Liver (tissue), 8 donors: ENCODE measurements at regions not wholly inside any gene's neighbourhood (a gene's known extent, or its start where the extent isn't known, plus 50 kb on each side); places are given as distances from the start of the nearest gene placed in this dataset.

Experiments
- DNase-seq: peaks from one replicate; pipeline ENCODE4 v3.0.0-alpha.2; 2017; ENCODE audit warnings: low spot score
- H3K27ac ChIP-seq, 2 donors: one replicate each; pipeline ENCODE4 v1.7.0; 2013; ENCODE audit warnings: inconsistent platforms in 2 of 2, low read length in 2 of 2, control low read depth in 1 of 2, low read depth in 1 of 2, mild to moderate bottlenecking in 1 of 2
- H3K27me3 ChIP-seq, 4 donors: one replicate each; pipeline versions ENCODE4 v1.6.1 to v1.7.0; 2013; ENCODE audit warnings: low read length in 3 of 4, inconsistent platforms in 1 of 4, mild to moderate bottlenecking in 1 of 4, moderate library complexity in 1 of 4; ENCODE audit not compliant: control insufficient read depth in 4 of 4, insufficient read depth in 4 of 4
- H3K36me3 ChIP-seq, 4 donors: one replicate each; pipeline versions ENCODE4 v1.6.1 to v1.7.0; 2013; ENCODE audit warnings: low read length in 3 of 4, mild to moderate bottlenecking in 3 of 4, low read depth in 1 of 4, moderate library complexity in 1 of 4; ENCODE audit not compliant: control insufficient read depth in 4 of 4, insufficient read depth in 3 of 4
- H3K4me1 ChIP-seq, 4 donors: one replicate each; pipeline versions ENCODE4 v1.6.1 to v1.7.0; 2013; ENCODE audit warnings: low read length in 3 of 4, mild to moderate bottlenecking in 3 of 4, moderate library complexity in 1 of 4; ENCODE audit not compliant: control insufficient read depth in 4 of 4, insufficient read depth in 4 of 4
- H3K4me3 ChIP-seq, 3 donors: one replicate each; pipeline versions ENCODE4 v1.6.1 to v1.7.0; 2013; ENCODE audit warnings: low read length in 3 of 3, control low read depth in 1 of 3, low read depth in 1 of 3, mild to moderate bottlenecking in 1 of 3
- H3K9ac ChIP-seq, 2 donors: one replicate each; pipeline ENCODE4 v1.7.0; 2013; ENCODE audit warnings: low read length in 2 of 2, mild to moderate bottlenecking in 2 of 2, moderate library complexity in 2 of 2, control low read depth in 1 of 2, low read depth in 1 of 2
- H3K9me3 ChIP-seq, 4 donors: one replicate each; pipeline versions ENCODE4 v1.6.1 to v1.7.0; 2013; ENCODE audit warnings: low read length in 3 of 4; ENCODE audit not compliant: control insufficient read depth in 4 of 4
- FOXA1 ChIP-seq: IDR thresholded peaks from 2 replicates; pipeline ENCODE4 v1.6.1; 2016; ENCODE audit warnings: antibody characterized with exemption
- FOXA2 ChIP-seq: IDR thresholded peaks from 2 replicates; pipeline ENCODE4 v1.6.1; 2016; ENCODE audit warnings: antibody characterized with exemption
- GABPA ChIP-seq, 2 donors: IDR thresholded peaks in 1 of 2; conservative IDR thresholded peaks in 1 of 2; 2 replicates each; pipeline ENCODE4 v1.6.1; 2016; ENCODE audit warnings: antibody characterized with exemption in 2 of 2, mild to moderate bottlenecking in 1 of 2, moderate library complexity in 1 of 2
- HNF4A ChIP-seq, 2 donors: conservative IDR thresholded peaks; 2 replicates each; pipeline ENCODE4 v1.6.1; 2016; ENCODE audit warnings: antibody characterized with exemption in 2 of 2, mild to moderate bottlenecking in 2 of 2
- HNF4G ChIP-seq: IDR thresholded peaks from 2 replicates; pipeline ENCODE4 v1.6.1; 2016; ENCODE audit warnings: antibody characterized with exemption
- JUND ChIP-seq, 2 donors: IDR thresholded peaks; 2 replicates each; pipeline ENCODE4 v1.6.1; 2016; ENCODE audit warnings: antibody characterized with exemption in 2 of 2
- NR2F2 ChIP-seq: IDR thresholded peaks from 2 replicates; pipeline ENCODE4 v1.6.1; 2016; ENCODE audit warnings: antibody characterized with exemption
- RAD21 ChIP-seq, 2 donors: IDR thresholded peaks; 2 replicates each; pipeline ENCODE4 v1.6.1; 2016; ENCODE audit warnings: antibody characterized with exemption in 2 of 2, mild to moderate bottlenecking in 2 of 2
- RXRA ChIP-seq, 2 donors: IDR thresholded peaks; 2 replicates each; pipeline ENCODE4 v1.6.1; 2017 to 2018; ENCODE audit warnings: antibody characterized with exemption in 2 of 2, mild to moderate bottlenecking in 1 of 2
- SP1 ChIP-seq: IDR thresholded peaks from 2 replicates; pipeline ENCODE4 v1.6.1; 2018; ENCODE audit warnings: antibody characterized with exemption, mild to moderate bottlenecking
- TAF1 ChIP-seq: conservative IDR thresholded peaks from 2 replicates; pipeline ENCODE4 v1.6.1; 2016; ENCODE audit warnings: antibody characterized with exemption, mild to moderate bottlenecking
- WGBS: extraction: QIAGEN DNeasy Blood & Tissue Kit; methylation state at CpG from one replicate; pipeline ENCODE4 v1.1.7; 2013; 5-methylcytosine and 5-hydroxymethylcytosine counted together
- TF ChIP-seq, protein P1 (sequence below): IDR thresholded peaks from 2 replicates; pipeline ENCODE4 v1.6.1; 2016; ENCODE audit warnings: antibody characterized with exemption
- TF ChIP-seq, protein P2 (sequence below): IDR thresholded peaks from 2 replicates; pipeline ENCODE4 v1.6.1; 2016; ENCODE audit warnings: antibody characterized with exemption
- TF ChIP-seq, protein P3 (sequence below): IDR thresholded peaks from 2 replicates; pipeline ENCODE4 v1.6.1; 2016; ENCODE audit warnings: antibody characterized with exemption
- TF ChIP-seq, protein P4 (sequence below): fragments of 150-350 bp; IDR thresholded peaks from 2 replicates; pipeline ENCODE4 v1.5.1; 2017; ENCODE audit warnings: improper control_type of control experiment, low read depth, low read length; ENCODE audit not compliant: missing input control
- donor health status: healthy.
- donor health status: healthy.
- donor health status: healthy.
- donor health status: healthy.
- donor health status: healthy.

DNA sequence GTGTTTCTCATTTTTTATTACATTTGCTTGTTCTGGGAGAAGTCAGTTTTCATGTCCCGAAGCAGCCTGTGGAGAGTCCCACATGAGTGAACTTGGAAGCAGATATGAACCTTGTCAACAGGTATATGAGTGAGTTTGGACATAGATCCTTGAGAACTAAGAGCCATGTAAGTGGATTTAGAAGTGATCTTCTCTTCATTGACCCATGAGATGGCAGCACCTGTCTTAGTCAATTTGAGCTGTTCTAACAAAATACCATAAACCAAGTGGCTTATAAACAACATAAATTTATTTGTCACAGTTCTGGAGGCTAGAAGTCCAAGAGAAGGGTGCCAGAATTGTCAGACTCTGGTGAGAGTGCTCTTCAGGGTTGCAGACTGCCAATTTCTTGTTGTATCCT lies 1043.8 kb downstream of the ADGRL3 start:
- no peaks in the 10 kb centered on the region for H3K4me1 ChIP-seq
- no peak overlapping the region for H3K9ac ChIP-seq
- no peaks in the 10 kb centered on the region for H3K27me3 ChIP-seq
- H3K9me3 ChIP-seq, result no peaks in the 10 kb centered on the region
- H3K36me3 ChIP-seq, result no peaks in the 10 kb centered on the region
- H3K4me3 ChIP-seq, result no peak overlapping the region
- no peak for TF ChIP-seq FOXA1
- 77% methylated on average over 1 of the region's 1 CpG for WGBS
- DNase-seq, result no peak
- H3K27ac ChIP-seq, result no peak overlapping the region

DNA sequence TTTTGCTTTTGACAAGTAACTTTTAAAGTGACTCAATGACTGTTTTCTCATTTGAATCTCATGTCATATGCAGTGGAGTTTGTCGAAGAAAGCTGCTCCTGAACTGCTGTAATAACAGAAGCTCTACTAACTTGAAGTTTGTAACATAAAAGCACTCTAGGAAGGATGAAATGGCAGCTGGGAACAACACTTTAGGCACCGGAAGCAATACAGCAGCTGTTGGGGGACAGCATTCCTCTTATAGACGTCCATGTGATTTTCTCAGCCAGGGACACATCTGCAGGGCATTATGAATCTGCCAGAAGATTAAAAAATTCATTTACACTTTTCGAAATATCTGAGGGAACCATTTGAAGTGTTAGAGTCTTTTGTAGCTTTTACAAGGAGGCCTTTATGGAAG lies 1035.8 kb downstream of the ADGRL3 start:
- no peak for TF ChIP-seq HNF4A (conservative IDR thresholded peaks at IDR 0.05)
- TF ChIP-seq RXRA (IDR thresholded peaks at IDR 0.05), result no peak
- no peak for TF ChIP-seq TAF1
- TF ChIP-seq, protein P1, sequence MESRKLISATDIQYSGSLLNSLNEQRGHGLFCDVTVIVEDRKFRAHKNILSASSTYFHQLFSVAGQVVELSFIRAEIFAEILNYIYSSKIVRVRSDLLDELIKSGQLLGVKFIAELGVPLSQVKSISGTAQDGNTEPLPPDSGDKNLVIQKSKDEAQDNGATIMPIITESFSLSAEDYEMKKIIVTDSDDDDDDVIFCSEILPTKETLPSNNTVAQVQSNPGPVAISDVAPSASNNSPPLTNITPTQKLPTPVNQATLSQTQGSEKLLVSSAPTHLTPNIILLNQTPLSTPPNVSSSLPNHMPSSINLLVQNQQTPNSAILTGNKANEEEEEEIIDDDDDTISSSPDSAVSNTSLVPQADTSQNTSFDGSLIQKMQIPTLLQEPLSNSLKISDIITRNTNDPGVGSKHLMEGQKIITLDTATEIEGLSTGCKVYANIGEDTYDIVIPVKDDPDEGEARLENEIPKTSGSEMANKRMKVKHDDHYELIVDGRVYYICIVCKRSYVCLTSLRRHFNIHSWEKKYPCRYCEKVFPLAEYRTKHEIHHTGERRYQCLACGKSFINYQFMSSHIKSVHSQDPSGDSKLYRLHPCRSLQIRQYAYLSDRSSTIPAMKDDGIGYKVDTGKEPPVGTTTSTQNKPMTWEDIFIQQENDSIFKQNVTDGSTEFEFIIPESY, result no peak
- peaks cover 0 to 3% (median 0%) of the 10 kb centered on the region in 4 donors for H3K27me3 ChIP-seq
- H3K9me3 ChIP-seq, result no peaks in the 10 kb centered on the region
- no peak for DNase-seq
- H3K27ac ChIP-seq, result no peak overlapping the region
- H3K4me3 ChIP-seq, result no peak overlapping the region
- H3K9ac ChIP-seq, result no peak overlapping the region
- WGBS, result 55% methylated on average over 4 of the region's 4 CpGs
- H3K4me1 ChIP-seq, result no peaks in the 10 kb centered on the region
- no peaks in the 10 kb centered on the region for H3K36me3 ChIP-seq

DNA sequence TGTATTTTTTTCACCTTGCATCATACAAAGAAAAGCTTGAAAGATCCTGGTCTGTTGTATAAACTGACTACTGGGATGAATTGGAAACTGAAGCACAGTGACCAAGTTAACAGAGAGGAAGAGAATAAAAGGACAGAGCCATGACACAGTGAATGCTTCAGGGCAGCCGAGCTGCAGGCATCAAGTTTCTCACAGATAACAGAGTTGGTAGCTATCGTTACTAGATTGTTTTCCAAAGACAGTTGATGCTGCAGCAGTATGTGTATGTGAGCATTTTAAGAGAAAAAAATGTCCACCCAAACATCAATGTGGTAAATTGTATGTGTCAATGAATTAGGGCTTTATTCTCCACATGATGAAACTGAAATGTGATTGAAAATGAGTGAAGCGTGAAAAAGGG lies 1032.7 kb downstream of the ADGRL3 start:
- no peaks in the 10 kb centered on the region for H3K36me3 ChIP-seq
- WGBS, result 50% methylated on average over 3 of the region's 3 CpGs
- no peak overlapping the region for H3K27ac ChIP-seq
- no peak overlapping the region for H3K9ac ChIP-seq
- TF ChIP-seq, protein P1, result no peak
- TF ChIP-seq JUND (IDR thresholded peaks at IDR 0.05) (no peak), TAF1 (no peak), RAD21 (IDR thresholded peaks at IDR 0.05) (no peak), FOXA1 (no peak), HNF4G (no peak), NR2F2 (no peak), GABPA (IDR thresholded peaks at IDR 0.05 in 1 of 2, conservative IDR thresholded peaks at IDR 0.05 in 1 of 2) (no peak), SP1 (no peak), RXRA (IDR thresholded peaks at IDR 0.05) (no peak), FOXA2 (no peak), HNF4A (conservative IDR thresholded peaks at IDR 0.05) (no peak)
- TF ChIP-seq, protein P2, sequence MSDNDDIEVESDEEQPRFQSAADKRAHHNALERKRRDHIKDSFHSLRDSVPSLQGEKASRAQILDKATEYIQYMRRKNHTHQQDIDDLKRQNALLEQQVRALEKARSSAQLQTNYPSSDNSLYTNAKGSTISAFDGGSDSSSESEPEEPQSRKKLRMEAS, result no peak
- TF ChIP-seq, protein P3, sequence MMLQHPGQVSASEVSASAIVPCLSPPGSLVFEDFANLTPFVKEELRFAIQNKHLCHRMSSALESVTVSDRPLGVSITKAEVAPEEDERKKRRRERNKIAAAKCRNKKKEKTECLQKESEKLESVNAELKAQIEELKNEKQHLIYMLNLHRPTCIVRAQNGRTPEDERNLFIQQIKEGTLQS, result no peak
- TF ChIP-seq, protein P4, sequence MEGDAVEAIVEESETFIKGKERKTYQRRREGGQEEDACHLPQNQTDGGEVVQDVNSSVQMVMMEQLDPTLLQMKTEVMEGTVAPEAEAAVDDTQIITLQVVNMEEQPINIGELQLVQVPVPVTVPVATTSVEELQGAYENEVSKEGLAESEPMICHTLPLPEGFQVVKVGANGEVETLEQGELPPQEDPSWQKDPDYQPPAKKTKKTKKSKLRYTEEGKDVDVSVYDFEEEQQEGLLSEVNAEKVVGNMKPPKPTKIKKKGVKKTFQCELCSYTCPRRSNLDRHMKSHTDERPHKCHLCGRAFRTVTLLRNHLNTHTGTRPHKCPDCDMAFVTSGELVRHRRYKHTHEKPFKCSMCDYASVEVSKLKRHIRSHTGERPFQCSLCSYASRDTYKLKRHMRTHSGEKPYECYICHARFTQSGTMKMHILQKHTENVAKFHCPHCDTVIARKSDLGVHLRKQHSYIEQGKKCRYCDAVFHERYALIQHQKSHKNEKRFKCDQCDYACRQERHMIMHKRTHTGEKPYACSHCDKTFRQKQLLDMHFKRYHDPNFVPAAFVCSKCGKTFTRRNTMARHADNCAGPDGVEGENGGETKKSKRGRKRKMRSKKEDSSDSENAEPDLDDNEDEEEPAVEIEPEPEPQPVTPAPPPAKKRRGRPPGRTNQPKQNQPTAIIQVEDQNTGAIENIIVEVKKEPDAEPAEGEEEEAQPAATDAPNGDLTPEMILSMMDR, result no peak
- no peaks in the 10 kb centered on the region for H3K9me3 ChIP-seq
- DNase-seq, result no peak
- peaks cover 0 to 3% (median 0%) of the 10 kb centered on the region in 4 donors for H3K27me3 ChIP-seq
- no peaks in the 10 kb centered on the region for H3K4me1 ChIP-seq
- H3K4me3 ChIP-seq, result no peak overlapping the region
